Chondrocyte (in vitro differentiated cells): ENCODE measurements at regions not wholly inside any gene's neighbourhood (a gene's known extent, or its start where the extent isn't known, plus 50 kb on each side); places are given as distances from the start of the nearest gene placed in this dataset.
"Not testable (repeated sequence)": the region's sequence is repeated elsewhere in the genome, so short reads cannot be mapped to it uniquely, and the experiment has no call there.

Source experiments
- DNase-seq: peaks from one replicate; pipeline ENCODE4 v3.0.0; 2021; ENCODE audit warnings: mixed read lengths, low spot score
- H3K27ac Mint-ChIP-seq: one replicate; pipeline ENCODE4 v1.8.0; 2021; ENCODE audit warnings: mild to moderate bottlenecking, moderate library complexity, mixed read lengths; ENCODE audit not compliant: unreplicated experiment
- H3K27me3 Mint-ChIP-seq: 2 replicates; pipeline ENCODE4 v1.8.0; 2021; ENCODE audit warnings: low read depth, mixed read lengths
- H3K36me3 Mint-ChIP-seq: 2 replicates; pipeline ENCODE4 v1.8.0; 2021; ENCODE audit warnings: low read depth, mixed read lengths
- H3K4me1 Mint-ChIP-seq: 2 replicates; pipeline ENCODE4 v1.8.0; 2021; ENCODE audit warnings: low read depth, mild to moderate bottlenecking, mixed read lengths
- H3K4me3 Mint-ChIP-seq: one replicate; pipeline ENCODE4 v1.8.0; 2021; ENCODE audit warnings: mild to moderate bottlenecking, moderate library complexity, mixed read lengths; ENCODE audit not compliant: unreplicated experiment
- H3K9me3 Mint-ChIP-seq: 2 replicates; pipeline ENCODE4 v1.8.0; 2021; ENCODE audit warnings: low read depth, mixed read lengths
- TF ChIP-seq, protein P1 (sequence below): fragments of 200-600 bp; sonication (generic); IDR thresholded peaks from 2 replicates; pipeline ENCODE4 v1.5.0; 2021; ENCODE audit warnings: antibody characterized with exemption, mild to moderate bottlenecking, moderate library complexity

DNA sequence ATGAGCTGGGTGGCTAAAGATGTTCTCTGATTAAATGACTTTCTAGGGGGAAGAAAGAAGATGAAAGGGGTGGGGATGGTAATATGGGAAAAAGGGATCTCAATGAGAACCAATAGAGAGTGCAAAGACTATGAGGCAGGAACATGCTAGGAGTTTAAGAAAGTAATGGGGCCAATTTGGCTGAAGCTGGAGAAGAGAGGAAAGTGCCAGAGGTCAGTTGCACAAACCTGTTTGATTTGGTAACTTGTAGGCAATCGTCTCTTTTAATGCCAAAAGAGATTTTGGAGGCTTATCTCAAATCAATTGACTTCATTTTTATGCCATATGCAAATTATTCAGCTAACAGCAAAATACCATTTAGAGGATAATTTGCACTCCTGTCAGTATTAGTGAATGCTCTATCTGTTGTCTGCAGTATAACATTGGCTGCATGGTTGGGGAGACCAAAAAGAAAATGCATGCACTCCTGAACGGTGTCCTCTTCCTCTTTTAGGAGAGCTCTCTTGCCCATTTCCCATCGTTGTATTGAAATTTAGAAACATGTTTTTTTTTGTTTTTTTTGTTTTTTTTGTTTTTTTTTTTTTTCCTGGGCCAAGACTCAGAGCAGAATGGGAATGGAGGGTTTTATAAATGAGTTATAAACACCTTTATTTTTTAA, 193.9 kb downstream of the BTBD3 start:
- H3K9me3 Mint-ChIP-seq = peaks cover 8% of the 10 kb centered on the region
- H3K27me3 Mint-ChIP-seq = no peaks in the 10 kb centered on the region
- H3K4me1 Mint-ChIP-seq = peaks cover 10% of the 10 kb centered on the region
- no peak overlapping the region for H3K4me3 Mint-ChIP-seq
- H3K27ac Mint-ChIP-seq = no peak overlapping the region
- DNase-seq = no peak
- TF ChIP-seq, protein P1, sequence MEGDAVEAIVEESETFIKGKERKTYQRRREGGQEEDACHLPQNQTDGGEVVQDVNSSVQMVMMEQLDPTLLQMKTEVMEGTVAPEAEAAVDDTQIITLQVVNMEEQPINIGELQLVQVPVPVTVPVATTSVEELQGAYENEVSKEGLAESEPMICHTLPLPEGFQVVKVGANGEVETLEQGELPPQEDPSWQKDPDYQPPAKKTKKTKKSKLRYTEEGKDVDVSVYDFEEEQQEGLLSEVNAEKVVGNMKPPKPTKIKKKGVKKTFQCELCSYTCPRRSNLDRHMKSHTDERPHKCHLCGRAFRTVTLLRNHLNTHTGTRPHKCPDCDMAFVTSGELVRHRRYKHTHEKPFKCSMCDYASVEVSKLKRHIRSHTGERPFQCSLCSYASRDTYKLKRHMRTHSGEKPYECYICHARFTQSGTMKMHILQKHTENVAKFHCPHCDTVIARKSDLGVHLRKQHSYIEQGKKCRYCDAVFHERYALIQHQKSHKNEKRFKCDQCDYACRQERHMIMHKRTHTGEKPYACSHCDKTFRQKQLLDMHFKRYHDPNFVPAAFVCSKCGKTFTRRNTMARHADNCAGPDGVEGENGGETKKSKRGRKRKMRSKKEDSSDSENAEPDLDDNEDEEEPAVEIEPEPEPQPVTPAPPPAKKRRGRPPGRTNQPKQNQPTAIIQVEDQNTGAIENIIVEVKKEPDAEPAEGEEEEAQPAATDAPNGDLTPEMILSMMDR = no peak
- H3K36me3 Mint-ChIP-seq = peaks cover under 1% of the 10 kb centered on the region

GRCh38 chr20:12112089-12112474, 194.4 kb downstream of the BTBD3 start:
- Mint-ChIP-seq H3K9me3 (peaks cover 4% of the 10 kb centered on the region), H3K27ac (no peak overlapping the region), H3K4me3 (no peak overlapping the region), H3K27me3 (no peaks in the 10 kb centered on the region), H3K36me3 (no peaks in the 10 kb centered on the region), H3K4me1 (peaks cover 10% of the 10 kb centered on the region)
- no peak for DNase-seq
- TF ChIP-seq, protein P1 = no peak

- no peak for DNase-seq
- Mint-ChIP-seq H3K36me3 (no peaks in the 10 kb centered on the region), H3K27me3 (peaks cover 1% of the 10 kb centered on the region), H3K4me1 (peaks cover 10% of the 10 kb centered on the region), H3K9me3 (no peaks in the 10 kb centered on the region), H3K4me3 (no peak overlapping the region), H3K27ac (no peak overlapping the region)
- TF ChIP-seq, protein P1 = no peak
These were observed 195.0 kb downstream of the BTBD3 start for GRCh38 chr20:12112665-12113064.

DNA sequence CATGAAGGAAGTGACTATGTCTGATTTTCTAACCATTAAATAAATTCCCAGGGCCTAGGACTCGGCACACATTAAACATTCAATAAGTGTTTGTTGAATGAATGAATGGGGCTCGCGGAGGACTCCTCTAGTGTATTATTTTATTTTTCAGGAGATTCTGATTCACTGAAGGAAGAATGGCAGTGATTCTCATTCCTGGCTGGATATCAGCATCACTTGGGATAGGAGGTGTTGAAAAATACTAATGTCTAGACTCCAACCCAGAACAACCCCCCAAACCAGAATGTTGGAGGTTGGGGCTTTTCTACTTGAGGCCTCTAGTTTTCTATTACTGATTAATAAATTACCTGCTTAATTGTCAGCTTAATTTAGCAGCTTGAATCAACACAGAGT, 195.4 kb downstream of the BTBD3 start:
- no peak for DNase-seq
- no peaks in the 10 kb centered on the region for H3K36me3 Mint-ChIP-seq
- no peaks in the 10 kb centered on the region for H3K9me3 Mint-ChIP-seq
- TF ChIP-seq, protein P1 = no peak
- H3K27me3 Mint-ChIP-seq = peaks cover 1% of the 10 kb centered on the region
- no peak overlapping the region for H3K27ac Mint-ChIP-seq
- peaks cover 10% of the 10 kb centered on the region for H3K4me1 Mint-ChIP-seq
- H3K4me3 Mint-ChIP-seq = no peak overlapping the region

DNA sequence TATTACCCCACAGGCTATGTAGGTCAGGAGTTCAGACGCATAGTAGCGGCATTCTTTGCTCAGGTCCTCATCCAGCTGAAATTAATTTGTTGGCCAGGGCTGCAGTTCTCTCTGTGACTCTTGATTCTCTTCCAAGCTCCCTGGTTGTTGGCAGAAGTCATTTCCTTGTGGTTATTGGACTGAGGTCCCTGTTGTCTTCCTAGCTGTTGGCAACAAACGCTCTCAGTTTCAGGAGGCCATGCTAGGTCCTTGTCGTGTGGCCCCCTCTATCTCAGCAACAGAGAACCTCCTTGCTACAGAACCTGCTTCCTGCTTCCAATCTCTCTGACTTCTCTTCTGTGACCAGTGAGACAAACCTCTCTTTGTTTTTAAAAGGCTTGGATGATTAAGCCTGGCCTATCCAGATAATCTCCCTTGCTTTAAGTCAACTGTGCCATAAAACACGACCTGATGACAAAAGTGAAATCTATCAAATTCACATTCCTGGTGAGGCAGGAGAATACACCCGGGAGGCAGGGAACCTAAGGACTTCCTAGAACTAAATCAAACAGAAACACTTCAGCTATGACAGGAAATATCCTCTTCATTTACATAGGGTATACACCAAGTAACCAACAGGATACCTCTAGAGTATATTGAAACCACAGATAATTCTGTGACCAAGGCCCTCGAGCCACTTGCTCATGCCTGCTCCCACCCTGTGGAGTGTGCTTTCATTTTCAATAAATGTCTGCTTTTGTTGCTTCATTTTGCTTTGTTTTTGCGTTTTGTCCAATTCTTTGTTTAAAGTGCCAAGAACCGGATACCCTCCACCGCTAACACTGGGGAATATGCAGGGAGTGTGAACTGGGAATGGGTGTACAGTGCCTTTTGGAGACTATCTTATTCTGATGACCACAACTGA, 196.0 kb downstream of the BTBD3 start:
- no peak overlapping the region for H3K27ac Mint-ChIP-seq

GRCh38 chr20:12129114-12129513, 211.4 kb downstream of the BTBD3 start:
- DNase-seq, H3K4me3 Mint-ChIP-seq, H3K36me3 Mint-ChIP-seq, H3K4me1 Mint-ChIP-seq, H3K9me3 Mint-ChIP-seq, H3K27me3 Mint-ChIP-seq, H3K27ac Mint-ChIP-seq: not testable (repeated sequence)

More for the DNA sequence above, 196.0 kb downstream of the BTBD3 start:
- H3K36me3 Mint-ChIP-seq = no peaks in the 10 kb centered on the region
- H3K9me3 Mint-ChIP-seq = peaks cover 2% of the 10 kb centered on the region
- H3K27me3 Mint-ChIP-seq = peaks cover 1% of the 10 kb centered on the region
- peaks cover 10% of the 10 kb centered on the region for H3K4me1 Mint-ChIP-seq
- no peak overlapping the region for H3K4me3 Mint-ChIP-seq
- no peak for DNase-seq
- TF ChIP-seq, protein P1 = no peak

DNA sequence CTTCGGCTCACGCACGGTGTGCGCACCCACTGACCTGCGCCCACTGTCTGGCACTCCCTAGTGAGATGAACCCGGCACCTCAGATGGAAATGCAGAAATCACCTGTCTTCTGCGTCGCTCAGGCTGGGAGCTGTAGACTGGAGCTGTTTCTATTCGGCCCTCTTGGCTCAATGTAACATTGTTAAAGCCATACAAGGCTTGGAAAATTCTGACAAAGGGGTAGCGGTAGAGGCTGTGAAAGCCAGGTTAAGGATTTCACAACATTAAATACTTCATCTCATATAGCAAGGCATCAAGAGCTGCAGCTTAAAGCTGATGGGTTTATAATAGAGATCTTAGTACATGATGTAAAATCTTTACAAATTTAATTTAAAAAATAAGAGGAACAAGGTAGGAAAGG, 211.8 kb downstream of the BTBD3 start:
- H3K36me3 Mint-ChIP-seq, H3K27me3 Mint-ChIP-seq, DNase-seq, H3K27ac Mint-ChIP-seq, H3K4me1 Mint-ChIP-seq, H3K9me3 Mint-ChIP-seq, H3K4me3 Mint-ChIP-seq: not testable (repeated sequence)
